ENCODE measurements at regions not wholly inside any gene's neighbourhood (a gene's known extent, or its start where the extent isn't known, plus 50 kb on each side); places are given as distances from the start of the nearest gene placed in this dataset.

- CTCF ChIA-PET: no interaction called here
- intact Hi-C loops (cut with micrococcal nuclease; ENCODE audit: unreplicated experiment) (no loop called here), in situ Hi-C loops (cut with HindIII; ENCODE audit: low pct_unique_long_range_greater_than_20kb, low sequenced_read_pairs) (no loop called here)
- DNase-seq (ENCODE audit: low read depth, low spot score) (no peak), ATAC-seq (no peak)
- Histone ChIP-seq H3K4me3 (ENCODE audit: low read depth in 2 of 2, low read length in 2 of 2) (no peak overlapping the region), H3K4me1 (ENCODE audit: control insufficient read depth, insufficient read depth, low read length) (no peaks in the 10 kb centered on the region), H3K27ac (ENCODE audit: low read length) (no peak overlapping the region), H3K9me3 (ENCODE audit: control insufficient read depth, insufficient read depth, low read depth, low read length) (no peaks in the 10 kb centered on the region), H3K36me3 (ENCODE audit: control insufficient read depth, insufficient read depth, low read length) (no peaks in the 10 kb centered on the region), H3K27me3 (ENCODE audit: control insufficient read depth, insufficient read depth, low read length) (no peaks in the 10 kb centered on the region)
- TF ChIP-seq TCF7L2 (IDR thresholded peaks at IDR 0.05; ENCODE audit: low read depth, low read length) (no peak), POLR2AphosphoS5 (IDR thresholded peaks at IDR 0.05; ENCODE audit: low read depth, low read length) (no peak), CTCF (IDR thresholded peaks at IDR 0.05) (no peak), REST (IDR thresholded peaks at IDR 0.05; ENCODE audit: insufficient read depth in 1 of 2, low read depth in 2 of 2, low read length in 1 of 2) (no peak), SIN3A (IDR thresholded peaks at IDR 0.05; ENCODE audit: borderline replicate concordance, insufficient read depth, low read depth, low read length) (no peak)
- no TSS peak for BruUV-seq (replicated peaks)
- POLR2A ChIA-PET: no interaction called here
Measured at GRCh38 chrX:69022430-69022829, 142.8 kb downstream of the PJA1 start.

- CTCF ChIA-PET: no interaction called here
- in situ Hi-C loops (cut with HindIII; ENCODE audit: low pct_unique_long_range_greater_than_20kb, low sequenced_read_pairs) (no loop called here), intact Hi-C loops (cut with micrococcal nuclease; ENCODE audit: unreplicated experiment) (no loop called here)
- H3K4me3 ChIP-seq (ENCODE audit: low read depth in 2 of 2, low read length in 2 of 2): no peak overlapping the region
- ATAC-seq: no peak
- no peak overlapping the region for H3K27ac ChIP-seq (ENCODE audit: low read length)
- H3K27me3 ChIP-seq (ENCODE audit: control insufficient read depth, insufficient read depth, low read length): no peaks in the 10 kb centered on the region
- TF ChIP-seq POLR2AphosphoS5 (IDR thresholded peaks at IDR 0.05; ENCODE audit: low read depth, low read length) (no peak), REST (IDR thresholded peaks at IDR 0.05; ENCODE audit: insufficient read depth in 1 of 2, low read depth in 2 of 2, low read length in 1 of 2) (no peak), SIN3A (IDR thresholded peaks at IDR 0.05; ENCODE audit: borderline replicate concordance, insufficient read depth, low read depth, low read length) (no peak), TCF7L2 (IDR thresholded peaks at IDR 0.05; ENCODE audit: low read depth, low read length) (no peak), CTCF (IDR thresholded peaks at IDR 0.05) (no peak)
- no peaks in the 10 kb centered on the region for H3K36me3 ChIP-seq (ENCODE audit: control insufficient read depth, insufficient read depth, low read length)
- POLR2A ChIA-PET: no interaction called here
- no TSS peak for BruUV-seq (replicated peaks)
- H3K4me1 ChIP-seq (ENCODE audit: control insufficient read depth, insufficient read depth, low read length): no peaks in the 10 kb centered on the region
- H3K9me3 ChIP-seq (ENCODE audit: control insufficient read depth, insufficient read depth, low read depth, low read length): no peaks in the 10 kb centered on the region
- no peak for DNase-seq (ENCODE audit: low read depth, low spot score)
Measured at GRCh38 chrX:69021141-69021960, 143.9 kb downstream of the PJA1 start.
